ENCODE measurements at regions not wholly inside any gene's neighbourhood (a gene's known extent, or its start where the extent isn't known, plus 50 kb on each side); places are given as distances from the start of the nearest gene placed in this dataset.

DNA sequence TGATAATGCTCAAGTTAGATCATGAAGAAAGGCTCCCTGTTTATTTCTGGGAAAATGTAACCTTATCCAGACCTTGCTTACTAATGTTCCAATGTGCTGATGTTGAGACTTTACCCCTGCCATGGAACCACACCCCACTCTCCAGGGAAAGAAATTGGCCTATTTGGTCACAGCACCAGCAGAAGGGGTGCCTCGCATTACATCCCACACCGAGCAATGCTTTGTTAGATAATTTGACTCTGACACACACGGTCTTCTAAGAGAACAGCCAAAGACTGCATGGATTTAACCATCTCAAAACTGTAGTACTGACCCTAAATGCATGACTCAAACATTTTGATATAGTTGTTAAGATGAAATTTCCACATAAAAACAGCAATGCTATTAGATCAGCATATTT lies 152.1 kb upstream of the CCDC150 start:
- H3K36me3 Mint-ChIP-seq = peaks cover 2% of the 10 kb centered on the region
- no peaks in the 10 kb centered on the region for H3F3A ChIP-seq (ENCODE audit: low read depth)
- H3K4me3 ChIP-seq = no peak overlapping the region
- no peak overlapping the region for H2AFZ ChIP-seq (replicated peaks)
- H3K4me3 Mint-ChIP-seq = no peak overlapping the region
- no peak for TF ChIP-seq EZH2 (IDR thresholded peaks at IDR 0.05)
- no peak for TF ChIP-seq EZH2phosphoT487 (IDR thresholded peaks at IDR 0.05)
- no peak for TF ChIP-seq CTCF (IDR thresholded peaks at IDR 0.05)
- no peak overlapping the region for H3K27ac ChIP-seq
- H3K4me1 ChIP-seq = no peaks in the 10 kb centered on the region
- H3K4me2 ChIP-seq = no peak overlapping the region
- H3K9me3 Mint-ChIP-seq = no peaks in the 10 kb centered on the region
- no peaks in the 10 kb centered on the region for H3K9me3 ChIP-seq (ENCODE audit: low read depth)
- no peaks in the 10 kb centered on the region for H3K27me3 ChIP-seq
- no peaks in the 10 kb centered on the region for H4K20me1 ChIP-seq (ENCODE audit: low read depth)
- H3K9ac ChIP-seq = no peak overlapping the region
- no peaks in the 10 kb centered on the region for H3K79me2 ChIP-seq (ENCODE audit: low read depth)
- no peak overlapping the region for H3K27ac Mint-ChIP-seq
- peaks cover 15% of the 10 kb centered on the region for H3K4me1 Mint-ChIP-seq
- no peak for DNase-seq (ENCODE audit: low spot score)
- no peaks in the 10 kb centered on the region for H3K36me3 ChIP-seq
- H3K27me3 Mint-ChIP-seq (ENCODE audit: insufficient read depth, low read depth) = no peaks in the 10 kb centered on the region

- Mint-ChIP-seq H3K9me3 (peaks cover 2% of the 10 kb centered on the region), H3K27me3 (ENCODE audit: insufficient read depth, low read depth) (no peaks in the 10 kb centered on the region), H3K4me3 (no peak overlapping the region), H3K4me1 (peaks cover 11% of the 10 kb centered on the region), H3K36me3 (peaks cover 2% of the 10 kb centered on the region), H3K27ac (no peak overlapping the region)
- Histone ChIP-seq H3K9me3 (ENCODE audit: low read depth) (no peaks in the 10 kb centered on the region), H3K27me3 (no peaks in the 10 kb centered on the region), H3K4me3 (no peak overlapping the region), H3K4me2 (no peak overlapping the region), H3K9ac (no peak overlapping the region), H2AFZ (replicated peaks) (no peak overlapping the region), H4K20me1 (ENCODE audit: low read depth) (no peaks in the 10 kb centered on the region), H3K79me2 (ENCODE audit: low read depth) (no peaks in the 10 kb centered on the region), H3K27ac (no peak overlapping the region), H3K4me1 (no peaks in the 10 kb centered on the region), H3K36me3 (no peaks in the 10 kb centered on the region), H3F3A (ENCODE audit: low read depth) (no peaks in the 10 kb centered on the region)
- DNase-seq (ENCODE audit: low spot score) = no peak
- TF ChIP-seq EZH2 (IDR thresholded peaks at IDR 0.05) (no peak), EZH2phosphoT487 (IDR thresholded peaks at IDR 0.05) (no peak), CTCF (IDR thresholded peaks at IDR 0.05) (no peak)
Observed at GRCh38 chr2:196489371-196489770, 150.1 kb upstream of the CCDC150 start.

- Histone ChIP-seq H4K20me1 (ENCODE audit: low read depth) (no peaks in the 10 kb centered on the region), H3K4me3 (no peak overlapping the region), H3K4me1 (no peaks in the 10 kb centered on the region), H3K27ac (no peak overlapping the region), H2AFZ (replicated peaks) (no peak overlapping the region), H3K79me2 (ENCODE audit: low read depth) (no peaks in the 10 kb centered on the region), H3K9me3 (ENCODE audit: low read depth) (no peaks in the 10 kb centered on the region), H3K27me3 (no peaks in the 10 kb centered on the region), H3K36me3 (no peaks in the 10 kb centered on the region), H3F3A (ENCODE audit: low read depth) (no peaks in the 10 kb centered on the region), H3K4me2 (no peak overlapping the region), H3K9ac (no peak overlapping the region)
- H3K4me1 Mint-ChIP-seq = no peaks in the 10 kb centered on the region
- peaks cover 3% of the 10 kb centered on the region for H3K9me3 Mint-ChIP-seq
- no peak for DNase-seq (ENCODE audit: low spot score)
- H3K4me3 Mint-ChIP-seq = no peak overlapping the region
- no peak for TF ChIP-seq CTCF (IDR thresholded peaks at IDR 0.05)
- TF ChIP-seq EZH2phosphoT487 (IDR thresholded peaks at IDR 0.05) = no peak
- no peak for TF ChIP-seq EZH2 (IDR thresholded peaks at IDR 0.05)
- no peaks in the 10 kb centered on the region for H3K27me3 Mint-ChIP-seq (ENCODE audit: insufficient read depth, low read depth)
- no peak overlapping the region for H3K27ac Mint-ChIP-seq
- H3K36me3 Mint-ChIP-seq = no peaks in the 10 kb centered on the region
Observed at GRCh38 chr2:196492946-196493345, 146.6 kb upstream of the CCDC150 start.
